GM06990 (cell line): ENCODE measurements at regions not wholly inside any gene's neighbourhood (a gene's known extent, or its start where the extent isn't known, plus 50 kb on each side); places are given as distances from the start of the nearest gene placed in this dataset.
"Not testable (repeated sequence)": the region's sequence is repeated elsewhere in the genome, so short reads cannot be mapped to it uniquely, and the experiment has no call there.

Experiments
- DNase-seq: peaks from one replicate; pipeline ENCODE4 v3.0.0-alpha.2; 2011; ENCODE audit not compliant: insufficient read length; ENCODE audit errors: extremely low read depth
- H3K27me3 ChIP-seq: replicated peaks from 2 replicates; pipeline ENCODE4 v1.6.0; 2011; ENCODE audit warnings: low read length; ENCODE audit not compliant: control insufficient read depth, insufficient read depth
- H3K36me3 ChIP-seq: 2 replicates; pipeline ENCODE4 v1.5.1; 2011; ENCODE audit warnings: low read length; ENCODE audit not compliant: control insufficient read depth, insufficient read depth
- H3K4me3 ChIP-seq: replicated peaks from 2 replicates; pipeline ENCODE4 v1.5.1; 2011; ENCODE audit warnings: low read depth, mild to moderate bottlenecking, control low read depth, low read length
- CTCF ChIP-seq: IDR thresholded peaks from 2 replicates; pipeline ENCODE4 v1.5.1; 2011; ENCODE audit warnings: low read length, control low read depth, mild to moderate bottlenecking, inconsistent platforms; ENCODE audit not compliant: insufficient read depth, poor library complexity, severe bottlenecking

GRCh38 chr20:2220298-2220697 lies 75.5 kb upstream of the TGM3 start:
- Histone ChIP-seq H3K36me3 (no peaks in the 10 kb centered on the region), H3K27me3 (no peaks in the 10 kb centered on the region), H3K4me3 (no peak overlapping the region)
- TF ChIP-seq CTCF = no peak
- no peak for DNase-seq

GRCh38 chr20:2221921-2222320 lies 73.9 kb upstream of the TGM3 start:
- Histone ChIP-seq H3K36me3 (no peaks in the 10 kb centered on the region), H3K4me3 (no peak overlapping the region), H3K27me3 (no peaks in the 10 kb centered on the region)
- no peak for TF ChIP-seq CTCF
- DNase-seq = no peak

GRCh38 chr20:2223558-2224367 lies 72.0 kb upstream of the TGM3 start:
- Histone ChIP-seq H3K4me3 (no peak overlapping the region), H3K27me3 (no peaks in the 10 kb centered on the region), H3K36me3 (no peaks in the 10 kb centered on the region)
- DNase-seq = no peak
- no peak for TF ChIP-seq CTCF

- H3K4me3 ChIP-seq = no peak overlapping the region
- DNase-seq = no peak
- H3K36me3 ChIP-seq = no peaks in the 10 kb centered on the region
- TF ChIP-seq CTCF = no peak
- H3K27me3 ChIP-seq = no peaks in the 10 kb centered on the region
Measured at GRCh38 chr20:2224368-2224639, 71.5 kb upstream of the TGM3 start.

- H3K27me3 ChIP-seq, H3K4me3 ChIP-seq, DNase-seq, H3K36me3 ChIP-seq: not testable (repeated sequence)
Measured at GRCh38 chr20:2227285-2227684, 68.5 kb upstream of the TGM3 start.

- no peak for TF ChIP-seq CTCF
Measured at GRCh38 chr20:2227861-2228260, 67.9 kb upstream of the TGM3 start.

More at GRCh38 chr20:2227861-2228260, 67.9 kb upstream of the TGM3 start:
- DNase-seq = no peak
- no peak overlapping the region for H3K4me3 ChIP-seq
- no peaks in the 10 kb centered on the region for H3K36me3 ChIP-seq
- H3K27me3 ChIP-seq = no peaks in the 10 kb centered on the region
